DND-41 (cell line): ENCODE measurements at regions not wholly inside any gene's neighbourhood (a gene's known extent, or its start where the extent isn't known, plus 50 kb on each side); places are given as distances from the start of the nearest gene placed in this dataset.
"Not testable (repeated sequence)": the region's sequence is repeated elsewhere in the genome, so short reads cannot be mapped to it uniquely, and the experiment has no call there.

Source experiments
- ATAC-seq: fragments of 200-7000 bp; cut with Tn5 transposase; 3 replicates; pipeline ENCODE4 v1.9.1; 2021; ENCODE audit warnings: low read depth; ENCODE audit not compliant: insufficient read depth
- DNase-seq: peaks from one replicate; pipeline ENCODE4 v3.0.0-alpha.2; 2020
- H2AFZ ChIP-seq: 2 replicates; pipeline ENCODE4 v1.6.0; 2012; ENCODE audit warnings: low read depth, low read length
- H3K27ac ChIP-seq: 2 replicates; pipeline ENCODE4 v1.5.1; 2012; ENCODE audit warnings: low read length, inconsistent platforms
- H3K27me3 ChIP-seq: fragments of 200-600 bp; sonication (generic); 2 replicates; pipeline ENCODE4 v1.6.0; 2012; ENCODE audit warnings: low read length, mild to moderate bottlenecking, inconsistent platforms; ENCODE audit not compliant: insufficient read depth, poor library complexity
- H3K36me3 ChIP-seq: 2 replicates; pipeline ENCODE4 v1.5.1; 2012; ENCODE audit warnings: low read length, inconsistent platforms; ENCODE audit not compliant: insufficient read depth
- H3K4me1 ChIP-seq: 2 replicates; pipeline ENCODE4 v1.5.1; 2012; ENCODE audit warnings: mild to moderate bottlenecking, low read length; ENCODE audit not compliant: insufficient read depth
- H3K4me2 ChIP-seq: 2 replicates; pipeline ENCODE4 v1.6.0; 2012; ENCODE audit warnings: mild to moderate bottlenecking, moderate library complexity, low read length, inconsistent platforms; ENCODE audit not compliant: insufficient read depth
- H3K4me3 ChIP-seq, 2 experiments: fragments of 200-600 bp in 1 of 2; shearing (Covaris generic) in 1 of 2; 2 replicates each; pipeline ENCODE4 v1.5.1; 2012 to 2016; ENCODE audit warnings: inconsistent platforms in 2 of 2, low read length in 2 of 2, mild to moderate bottlenecking in 2 of 2, low read depth in 1 of 2, moderate library complexity in 1 of 2
- H3K79me2 ChIP-seq: 2 replicates; pipeline ENCODE4 v1.6.0; 2012; ENCODE audit warnings: low read length, inconsistent platforms; ENCODE audit not compliant: insufficient read depth
- H3K9ac ChIP-seq: 2 replicates; pipeline ENCODE4 v1.6.0; 2012; ENCODE audit warnings: low read depth, mild to moderate bottlenecking, inconsistent platforms, low read length, moderate library complexity
- H3K9me3 ChIP-seq: 2 replicates; pipeline ENCODE4 v1.5.1; 2012; ENCODE audit warnings: low read length, moderate library complexity, mild to moderate bottlenecking, inconsistent platforms; ENCODE audit not compliant: insufficient read depth, severe bottlenecking
- H4K20me1 ChIP-seq: 2 replicates; pipeline ENCODE4 v1.6.0; 2012; ENCODE audit warnings: low read length; ENCODE audit not compliant: insufficient read depth
- EZH2 ChIP-seq: IDR thresholded peaks from 3 replicates; pipeline ENCODE4 v1.6.1; 2012; ENCODE audit warnings: borderline replicate concordance, low read depth, mild to moderate bottlenecking, moderate library complexity, low read length, inconsistent platforms; ENCODE audit not compliant: severe bottlenecking
- TF ChIP-seq, protein P1 (sequence below): IDR thresholded peaks from 2 replicates; pipeline ENCODE4 v1.5.1; 2012; ENCODE audit warnings: borderline replicate concordance, low read length, moderate library complexity, mild to moderate bottlenecking; ENCODE audit not compliant: poor library complexity, severe bottlenecking; ENCODE audit errors: extremely low read depth

DNA sequence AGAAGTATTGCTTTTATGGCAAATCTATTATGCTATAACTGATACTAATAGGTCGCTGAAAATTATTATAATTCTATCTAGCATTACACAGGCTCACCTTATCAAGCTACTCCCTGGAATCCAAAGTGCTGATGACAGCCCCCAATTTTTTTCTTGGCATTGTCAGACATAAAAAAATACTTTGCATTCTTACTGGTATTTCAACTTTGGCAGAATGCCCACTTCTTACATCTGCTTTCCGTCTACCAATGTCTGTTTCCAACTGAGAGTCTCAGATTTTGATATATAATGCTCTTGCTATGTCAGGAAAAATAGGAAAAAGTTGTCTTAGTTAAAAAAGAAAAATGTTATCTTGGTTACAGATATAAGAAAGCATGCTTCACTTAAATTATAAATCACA, 615.4 kb downstream of the C12orf50 start:
- ATAC-seq (no peak), DNase-seq (no peak)
- no peaks in the 10 kb centered on the region for H3K36me3 ChIP-seq

DNA sequence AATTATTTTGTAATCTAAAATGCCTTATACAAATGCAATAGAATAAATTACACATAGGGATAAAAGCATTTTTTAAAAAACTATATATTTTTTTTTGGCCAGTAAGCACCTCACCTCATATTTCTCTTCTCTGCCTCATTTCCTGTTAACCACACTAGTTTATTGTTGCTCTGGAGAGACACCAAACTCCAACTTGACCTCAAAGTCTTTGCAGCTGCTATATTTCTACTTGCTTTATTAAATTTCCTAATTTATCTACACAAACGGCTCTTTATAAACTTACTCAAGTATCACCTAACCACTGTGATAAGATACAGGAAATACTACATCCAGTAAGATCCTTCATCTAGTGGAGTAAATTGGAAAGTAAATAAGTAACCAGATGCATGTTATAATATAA, 622.3 kb downstream of the C12orf50 start:
- Histone ChIP-seq H3K9me3 (no peaks in the 10 kb centered on the region), H3K27ac (no peak overlapping the region), H3K9ac (no peak overlapping the region), H3K4me2 (no peak overlapping the region), H4K20me1 (no peaks in the 10 kb centered on the region), H2AFZ (no peak overlapping the region), H3K4me3 (no peak overlapping the region), H3K79me2 (no peaks in the 10 kb centered on the region), H3K4me1 (no peaks in the 10 kb centered on the region), H3K27me3 (no peaks in the 10 kb centered on the region), H3K36me3 (no peaks in the 10 kb centered on the region)
- ATAC-seq (no peak), DNase-seq (no peak)
- TF ChIP-seq EZH2: no peak
- TF ChIP-seq, protein P1, sequence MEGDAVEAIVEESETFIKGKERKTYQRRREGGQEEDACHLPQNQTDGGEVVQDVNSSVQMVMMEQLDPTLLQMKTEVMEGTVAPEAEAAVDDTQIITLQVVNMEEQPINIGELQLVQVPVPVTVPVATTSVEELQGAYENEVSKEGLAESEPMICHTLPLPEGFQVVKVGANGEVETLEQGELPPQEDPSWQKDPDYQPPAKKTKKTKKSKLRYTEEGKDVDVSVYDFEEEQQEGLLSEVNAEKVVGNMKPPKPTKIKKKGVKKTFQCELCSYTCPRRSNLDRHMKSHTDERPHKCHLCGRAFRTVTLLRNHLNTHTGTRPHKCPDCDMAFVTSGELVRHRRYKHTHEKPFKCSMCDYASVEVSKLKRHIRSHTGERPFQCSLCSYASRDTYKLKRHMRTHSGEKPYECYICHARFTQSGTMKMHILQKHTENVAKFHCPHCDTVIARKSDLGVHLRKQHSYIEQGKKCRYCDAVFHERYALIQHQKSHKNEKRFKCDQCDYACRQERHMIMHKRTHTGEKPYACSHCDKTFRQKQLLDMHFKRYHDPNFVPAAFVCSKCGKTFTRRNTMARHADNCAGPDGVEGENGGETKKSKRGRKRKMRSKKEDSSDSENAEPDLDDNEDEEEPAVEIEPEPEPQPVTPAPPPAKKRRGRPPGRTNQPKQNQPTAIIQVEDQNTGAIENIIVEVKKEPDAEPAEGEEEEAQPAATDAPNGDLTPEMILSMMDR: no peak

More for the DNA sequence above, 615.4 kb downstream of the C12orf50 start:
- no peaks in the 10 kb centered on the region for H3K9me3 ChIP-seq
- no peak overlapping the region for H3K9ac ChIP-seq
- no peak for TF ChIP-seq EZH2
- TF ChIP-seq, protein P1: no peak
- no peaks in the 10 kb centered on the region for H3K27me3 ChIP-seq
- H2AFZ ChIP-seq: no peak overlapping the region
- no peaks in the 10 kb centered on the region for H3K79me2 ChIP-seq
- no peaks in the 10 kb centered on the region for H4K20me1 ChIP-seq
- no peak overlapping the region for H3K4me3 ChIP-seq
- no peak overlapping the region for H3K27ac ChIP-seq
- H3K4me1 ChIP-seq: no peaks in the 10 kb centered on the region
- H3K4me2 ChIP-seq: no peak overlapping the region

DNA sequence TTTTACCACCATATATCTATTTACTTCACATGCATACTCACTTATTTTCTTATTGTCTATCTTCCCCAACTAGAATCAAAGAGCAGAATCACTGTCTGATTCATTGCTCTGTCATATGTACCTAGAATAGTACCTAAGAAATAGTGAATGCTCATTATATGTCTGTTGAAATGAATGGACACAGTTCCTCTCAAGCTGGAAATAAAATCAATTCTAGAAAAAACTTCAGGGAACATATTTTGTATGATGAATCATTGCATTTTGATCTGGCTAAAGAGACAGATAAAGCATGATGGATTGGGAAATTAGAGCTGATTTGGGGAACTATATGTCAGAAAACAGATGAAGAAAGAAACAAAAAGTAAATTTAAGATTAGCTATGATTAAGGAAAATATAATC, 623.3 kb downstream of the C12orf50 start:
- no peaks in the 10 kb centered on the region for H4K20me1 ChIP-seq
- no peaks in the 10 kb centered on the region for H3K36me3 ChIP-seq
- H3K27me3 ChIP-seq: no peaks in the 10 kb centered on the region
- no peak overlapping the region for H3K9ac ChIP-seq
- no peak for ATAC-seq
- TF ChIP-seq, protein P1: no peak
- TF ChIP-seq EZH2: no peak
- H3K4me2 ChIP-seq: no peak overlapping the region
- H2AFZ ChIP-seq: no peak overlapping the region
- no peak overlapping the region for H3K4me3 ChIP-seq
- H3K79me2 ChIP-seq: no peaks in the 10 kb centered on the region
- H3K9me3 ChIP-seq: no peaks in the 10 kb centered on the region
- no peaks in the 10 kb centered on the region for H3K4me1 ChIP-seq
- no peak for DNase-seq
- H3K27ac ChIP-seq: no peak overlapping the region

DNA sequence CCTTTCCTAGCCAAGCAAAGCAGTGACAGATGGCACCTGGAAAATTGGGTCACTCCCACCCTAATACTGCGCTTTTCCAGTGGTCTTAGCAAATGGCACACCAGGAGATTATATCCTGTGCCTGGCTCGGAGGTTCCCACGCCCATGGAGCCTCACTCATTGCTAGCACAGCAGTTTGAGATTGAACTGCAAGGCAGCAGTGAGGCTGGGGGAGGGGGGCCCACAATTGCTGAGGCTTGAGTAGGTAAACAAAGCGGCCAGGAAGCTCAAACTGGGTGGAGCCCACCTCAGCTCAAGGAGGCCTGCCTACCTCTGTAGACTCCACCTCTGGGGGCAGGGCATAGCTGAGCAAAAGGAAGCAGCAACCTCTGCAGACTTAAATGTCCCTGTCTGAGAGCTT, 635.0 kb downstream of the C12orf50 start:
- not testable (repeated sequence) for DNase-seq, ATAC-seq, H3K36me3 ChIP-seq, H4K20me1 ChIP-seq, H3K9ac ChIP-seq, H3K27me3 ChIP-seq, H3K4me1 ChIP-seq, H3K9me3 ChIP-seq, H3K4me3 ChIP-seq, H3K4me2 ChIP-seq, H3K27ac ChIP-seq, H3K79me2 ChIP-seq, H2AFZ ChIP-seq
